ENCODE measurements at regions not wholly inside any gene's neighbourhood (a gene's known extent, or its start where the extent isn't known, plus 50 kb on each side); places are given as distances from the start of the nearest gene placed in this dataset.
"Not testable (repeated sequence)": the region's sequence is repeated elsewhere in the genome, so short reads cannot be mapped to it uniquely, and the experiment has no call there.

GRCh38 chr21:14632359-14632758, 86.2 kb upstream of the SAMSN1 start:
- DNase-seq (ENCODE audit: low read depth in 2 of 2), result no peak
- H3K4me3 ChIP-seq (replicated peaks in 1 of 4; ENCODE audit: control extremely low read depth in 1 of 4, insufficient read depth in 1 of 4, low read depth in 3 of 4, low read length in 4 of 4), result no peak overlapping the region
- H3K4me2 ChIP-seq (ENCODE audit: extremely low read depth, insufficient read depth, low read length), result no peak overlapping the region
- no peaks in the 10 kb centered on the region for H3K27me3 ChIP-seq (ENCODE audit: control insufficient read depth, insufficient read depth, low read length)
- TF ChIP-seq, protein P1, sequence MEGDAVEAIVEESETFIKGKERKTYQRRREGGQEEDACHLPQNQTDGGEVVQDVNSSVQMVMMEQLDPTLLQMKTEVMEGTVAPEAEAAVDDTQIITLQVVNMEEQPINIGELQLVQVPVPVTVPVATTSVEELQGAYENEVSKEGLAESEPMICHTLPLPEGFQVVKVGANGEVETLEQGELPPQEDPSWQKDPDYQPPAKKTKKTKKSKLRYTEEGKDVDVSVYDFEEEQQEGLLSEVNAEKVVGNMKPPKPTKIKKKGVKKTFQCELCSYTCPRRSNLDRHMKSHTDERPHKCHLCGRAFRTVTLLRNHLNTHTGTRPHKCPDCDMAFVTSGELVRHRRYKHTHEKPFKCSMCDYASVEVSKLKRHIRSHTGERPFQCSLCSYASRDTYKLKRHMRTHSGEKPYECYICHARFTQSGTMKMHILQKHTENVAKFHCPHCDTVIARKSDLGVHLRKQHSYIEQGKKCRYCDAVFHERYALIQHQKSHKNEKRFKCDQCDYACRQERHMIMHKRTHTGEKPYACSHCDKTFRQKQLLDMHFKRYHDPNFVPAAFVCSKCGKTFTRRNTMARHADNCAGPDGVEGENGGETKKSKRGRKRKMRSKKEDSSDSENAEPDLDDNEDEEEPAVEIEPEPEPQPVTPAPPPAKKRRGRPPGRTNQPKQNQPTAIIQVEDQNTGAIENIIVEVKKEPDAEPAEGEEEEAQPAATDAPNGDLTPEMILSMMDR (conservative IDR thresholded peaks at IDR 0.05 in 1 of 2, IDR thresholded peaks at IDR 0.05 in 1 of 2; ENCODE audit: low read depth in 1 of 2, low read length in 2 of 2), result no peak
- H2AFZ ChIP-seq (ENCODE audit: low read length), result no peak overlapping the region
- no peaks in the 10 kb centered on the region for H3K79me2 ChIP-seq (ENCODE audit: control insufficient read depth, insufficient read depth, low read length)
- no peak overlapping the region for H3K9ac ChIP-seq (ENCODE audit: insufficient read depth, low read length)
- no peaks in the 10 kb centered on the region for H3K9me3 ChIP-seq (ENCODE audit: control insufficient read depth, insufficient read depth, low read depth, low read length)
- H3K4me1 ChIP-seq (ENCODE audit: control insufficient read depth, extremely low read depth, insufficient read depth, low read length), result no peaks in the 10 kb centered on the region
- H4K20me1 ChIP-seq (ENCODE audit: control insufficient read depth, extremely low read depth, insufficient read depth, low read length), result no peaks in the 10 kb centered on the region
- H3K36me3 ChIP-seq (ENCODE audit: control insufficient read depth, insufficient read depth, low read length), result no peaks in the 10 kb centered on the region
- no peak overlapping the region for H3K27ac ChIP-seq (ENCODE audit: insufficient read depth, low read length)

GRCh38 chr21:14630556-14631069, 84.5 kb upstream of the SAMSN1 start:
- Histone ChIP-seq H3K4me3 (replicated peaks in 1 of 4; ENCODE audit: control extremely low read depth in 1 of 4, insufficient read depth in 1 of 4, low read depth in 3 of 4, low read length in 4 of 4) (no peak overlapping the region), H3K79me2 (ENCODE audit: control insufficient read depth, insufficient read depth, low read length) (no peaks in the 10 kb centered on the region), H3K9ac (ENCODE audit: insufficient read depth, low read length) (no peak overlapping the region), H3K4me2 (ENCODE audit: extremely low read depth, insufficient read depth, low read length) (no peak overlapping the region), H3K36me3 (ENCODE audit: control insufficient read depth, insufficient read depth, low read length) (no peaks in the 10 kb centered on the region), H3K27ac (ENCODE audit: insufficient read depth, low read length) (no peak overlapping the region), H3K4me1 (ENCODE audit: control insufficient read depth, extremely low read depth, insufficient read depth, low read length) (no peaks in the 10 kb centered on the region), H4K20me1 (ENCODE audit: control insufficient read depth, extremely low read depth, insufficient read depth, low read length) (no peaks in the 10 kb centered on the region), H2AFZ (ENCODE audit: low read length) (no peak overlapping the region), H3K27me3 (ENCODE audit: control insufficient read depth, insufficient read depth, low read length) (no peaks in the 10 kb centered on the region), H3K9me3 (ENCODE audit: control insufficient read depth, insufficient read depth, low read depth, low read length) (no peaks in the 10 kb centered on the region)
- no peak for DNase-seq (ENCODE audit: low read depth in 2 of 2)
- TF ChIP-seq, protein P1 (conservative IDR thresholded peaks at IDR 0.05 in 1 of 2, IDR thresholded peaks at IDR 0.05 in 1 of 2; ENCODE audit: low read depth in 1 of 2, low read length in 2 of 2), result no peak
- TF ChIP-seq EZH2 (IDR thresholded peaks at IDR 0.05; ENCODE audit: low read length, missing control alignments), result no peak

DNA sequence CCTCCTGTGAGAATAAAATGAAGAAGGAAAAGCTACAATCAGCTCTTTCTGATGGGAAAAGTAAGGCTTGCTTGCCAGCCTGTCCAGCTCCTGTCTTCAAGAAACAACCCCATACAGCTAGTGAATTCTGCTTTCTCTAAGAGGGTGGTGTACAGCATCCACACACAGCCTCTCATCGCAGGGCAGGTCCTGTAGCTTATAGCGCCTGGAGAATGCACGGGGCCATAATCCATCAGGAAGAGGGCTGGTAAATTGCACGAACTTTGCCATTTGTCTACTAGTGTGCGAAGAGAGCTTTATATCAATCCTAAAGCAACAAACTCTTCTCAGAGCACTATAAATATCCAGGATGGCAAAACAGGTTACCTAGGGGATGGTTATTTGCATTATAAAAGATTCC, 83.3 kb upstream of the SAMSN1 start:
- no peaks in the 10 kb centered on the region for H3K27me3 ChIP-seq (ENCODE audit: control insufficient read depth, insufficient read depth, low read length)
- no peaks in the 10 kb centered on the region for H3K9me3 ChIP-seq (ENCODE audit: control insufficient read depth, insufficient read depth, low read depth, low read length)
- H2AFZ ChIP-seq (ENCODE audit: low read length), result no peak overlapping the region
- no peak overlapping the region for H3K27ac ChIP-seq (ENCODE audit: insufficient read depth, low read length)
- no peak overlapping the region for H3K9ac ChIP-seq (ENCODE audit: insufficient read depth, low read length)
- DNase-seq (ENCODE audit: low read depth in 2 of 2), result no peak
- no peak for TF ChIP-seq EZH2 (IDR thresholded peaks at IDR 0.05; ENCODE audit: low read length, missing control alignments)
- TF ChIP-seq, protein P1 (conservative IDR thresholded peaks at IDR 0.05 in 1 of 2, IDR thresholded peaks at IDR 0.05 in 1 of 2; ENCODE audit: low read depth in 1 of 2, low read length in 2 of 2), result no peak
- no peak overlapping the region for H3K4me2 ChIP-seq (ENCODE audit: extremely low read depth, insufficient read depth, low read length)
- H3K4me3 ChIP-seq (replicated peaks in 1 of 4; ENCODE audit: control extremely low read depth in 1 of 4, insufficient read depth in 1 of 4, low read depth in 3 of 4, low read length in 4 of 4), result no peak overlapping the region
- H4K20me1 ChIP-seq (ENCODE audit: control insufficient read depth, extremely low read depth, insufficient read depth, low read length), result no peaks in the 10 kb centered on the region
- no peaks in the 10 kb centered on the region for H3K36me3 ChIP-seq (ENCODE audit: control insufficient read depth, insufficient read depth, low read length)
- no peaks in the 10 kb centered on the region for H3K79me2 ChIP-seq (ENCODE audit: control insufficient read depth, insufficient read depth, low read length)
- H3K4me1 ChIP-seq (ENCODE audit: control insufficient read depth, extremely low read depth, insufficient read depth, low read length), result no peaks in the 10 kb centered on the region

DNA sequence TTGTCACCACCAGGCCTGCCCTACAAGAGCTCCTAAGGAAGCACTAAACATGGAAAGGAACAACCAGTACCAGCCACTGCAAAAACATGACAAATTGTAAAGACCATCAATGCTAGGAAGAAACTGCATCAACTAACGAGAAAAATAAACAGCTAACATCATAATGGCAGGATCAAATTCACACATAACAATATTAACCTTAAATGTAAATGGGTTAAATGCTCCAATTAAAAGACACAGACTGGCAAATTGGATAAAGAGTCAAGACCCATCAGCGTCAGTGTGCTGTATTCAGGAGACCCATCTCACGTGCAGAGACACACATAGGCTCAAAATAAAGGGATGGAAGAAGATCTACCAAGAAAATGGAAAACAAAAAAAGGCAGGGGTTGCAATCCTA, 77.0 kb upstream of the SAMSN1 start:
- not testable (repeated sequence) for H3K36me3 ChIP-seq (ENCODE audit: control insufficient read depth, insufficient read depth, low read length); H3K27me3 ChIP-seq (ENCODE audit: control insufficient read depth, insufficient read depth, low read length); DNase-seq (ENCODE audit: low read depth in 2 of 2); H3K4me3 ChIP-seq (replicated peaks in 1 of 4; ENCODE audit: control extremely low read depth in 1 of 4, insufficient read depth in 1 of 4, low read depth in 3 of 4, low read length in 4 of 4); H4K20me1 ChIP-seq (ENCODE audit: control insufficient read depth, extremely low read depth, insufficient read depth, low read length); H3K27ac ChIP-seq (ENCODE audit: insufficient read depth, low read length); H3K79me2 ChIP-seq (ENCODE audit: control insufficient read depth, insufficient read depth, low read length); H3K4me2 ChIP-seq (ENCODE audit: extremely low read depth, insufficient read depth, low read length); H3K9me3 ChIP-seq (ENCODE audit: control insufficient read depth, insufficient read depth, low read depth, low read length); H3K4me1 ChIP-seq (ENCODE audit: control insufficient read depth, extremely low read depth, insufficient read depth, low read length); H3K9ac ChIP-seq (ENCODE audit: insufficient read depth, low read length); H2AFZ ChIP-seq (ENCODE audit: low read length)

Data from fibroblast of lung (primary cell).